ENCODE measurements at regions not wholly inside any gene's neighbourhood (a gene's known extent, or its start where the extent isn't known, plus 50 kb on each side); places are given as distances from the start of the nearest gene placed in this dataset.

- no peak overlapping the region for H3K27ac ChIP-seq
- no peak for TF ChIP-seq ZFX (IDR thresholded peaks at IDR 0.05)
- no peak for TF ChIP-seq CTCF (conservative IDR thresholded peaks at IDR 0.05)
These were observed 446.0 kb upstream of the MEX3C start for GRCh38 chr18:51643483-51643882.

- H3K27ac ChIP-seq: no peak overlapping the region
- no peak for TF ChIP-seq ZFX (IDR thresholded peaks at IDR 0.05)
- TF ChIP-seq CTCF (conservative IDR thresholded peaks at IDR 0.05): no peak
These were observed 448.1 kb upstream of the MEX3C start for GRCh38 chr18:51645607-51646006.

GRCh38 chr18:51647346-51647745 is 449.9 kb upstream of the MEX3C start:
- H3K27ac ChIP-seq: no peak overlapping the region
- TF ChIP-seq ZFX (IDR thresholded peaks at IDR 0.05): no peak
- TF ChIP-seq CTCF (conservative IDR thresholded peaks at IDR 0.05): no peak

GRCh38 chr18:51647942-51648341 is 450.5 kb upstream of the MEX3C start:
- TF ChIP-seq CTCF (conservative IDR thresholded peaks at IDR 0.05) (no peak), ZFX (IDR thresholded peaks at IDR 0.05) (no peak)
- no peak overlapping the region for H3K27ac ChIP-seq

- TF ChIP-seq CTCF (conservative IDR thresholded peaks at IDR 0.05) (no peak), ZFX (IDR thresholded peaks at IDR 0.05) (no peak)
- no peak overlapping the region for H3K27ac ChIP-seq
These were observed 452.3 kb upstream of the MEX3C start for GRCh38 chr18:51649796-51650195.

GRCh38 chr18:51651761-51652160 is 454.3 kb upstream of the MEX3C start:
- no peak overlapping the region for H3K27ac ChIP-seq
- TF ChIP-seq CTCF (conservative IDR thresholded peaks at IDR 0.05) (no peak), ZFX (IDR thresholded peaks at IDR 0.05) (no peak)

GRCh38 chr18:51653507-51654213 is 456.2 kb upstream of the MEX3C start:
- no peak for TF ChIP-seq ZFX (IDR thresholded peaks at IDR 0.05)
- no peak for TF ChIP-seq CTCF (conservative IDR thresholded peaks at IDR 0.05)

More at GRCh38 chr18:51653507-51654213, 456.2 kb upstream of the MEX3C start:
- no peak overlapping the region for H3K27ac ChIP-seq

Measured in C4-2B (cell line).